ENCODE measurements at regions not wholly inside any gene's neighbourhood (a gene's known extent, or its start where the extent isn't known, plus 50 kb on each side); places are given as distances from the start of the nearest gene placed in this dataset.
"Not testable (repeated sequence)": the region's sequence is repeated elsewhere in the genome, so short reads cannot be mapped to it uniquely, and the experiment has no call there.

- Histone ChIP-seq H3K9me3 (replicated peaks) (no peaks in the 10 kb centered on the region), H3K4me1 (no peaks in the 10 kb centered on the region), H3K36me3 (no peaks in the 10 kb centered on the region)
Observed at GRCh38 chr1:88300752-88301263, 383.3 kb upstream of the PKN2 start.

GRCh38 chr1:88302843-88303486, 381.1 kb upstream of the PKN2 start:
- Histone ChIP-seq H3K27ac (no peak overlapping the region), H3K9me3 (replicated peaks) (no peaks in the 10 kb centered on the region), H3K27me3 (peaks cover 2% of the 10 kb centered on the region; the same call in 1 of the 2 replicates), H3K4me1 (no peaks in the 10 kb centered on the region), H3K4me3 (no peak overlapping the region), H3K36me3 (no peaks in the 10 kb centered on the region)
- DNase-seq = peak in 1 of 2 experiments; percentile 12

More at GRCh38 chr1:88300752-88301263, 383.3 kb upstream of the PKN2 start:
- Histone ChIP-seq H3K27ac (no peak overlapping the region), H3K27me3 (peaks cover 2% of the 10 kb centered on the region; the same call in 1 of the 2 replicates), H3K4me3 (no peak overlapping the region)
- DNase-seq = no peak

DNA sequence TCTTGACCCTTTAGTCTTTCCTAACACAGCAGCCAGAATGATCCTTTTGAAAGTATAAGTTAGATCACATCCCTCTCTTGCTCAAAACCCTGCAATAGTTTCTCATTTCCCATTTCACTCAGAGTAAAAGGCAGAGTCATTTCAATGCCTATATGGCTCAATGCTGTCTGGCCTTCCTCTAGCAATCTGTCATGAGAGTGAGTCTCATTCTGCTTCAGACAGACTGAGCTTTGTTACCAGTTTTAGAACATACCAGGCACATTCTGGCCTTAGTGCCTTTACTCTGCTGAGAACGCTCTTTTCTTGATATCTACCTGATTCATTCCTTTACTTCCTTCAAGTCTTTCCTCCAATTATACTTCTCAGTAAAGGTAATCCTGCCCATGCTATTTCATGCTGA, 372.8 kb upstream of the PKN2 start:
- Histone ChIP-seq H3K27ac (no peak overlapping the region), H3K9me3 (replicated peaks) (no peaks in the 10 kb centered on the region), H3K27me3 (no peaks in the 10 kb centered on the region), H3K36me3 (no peaks in the 10 kb centered on the region), H3K4me1 (no peaks in the 10 kb centered on the region), H3K4me3 (no peak overlapping the region)
- no peak for DNase-seq

GRCh38 chr1:88311907-88312306, 372.2 kb upstream of the PKN2 start:
- no peaks in the 10 kb centered on the region for H3K27me3 ChIP-seq
- H3K4me3 ChIP-seq = no peak overlapping the region
- no peaks in the 10 kb centered on the region for H3K9me3 ChIP-seq (replicated peaks)
- DNase-seq = no peak
- H3K36me3 ChIP-seq = no peaks in the 10 kb centered on the region
- no peak overlapping the region for H3K27ac ChIP-seq
- no peaks in the 10 kb centered on the region for H3K4me1 ChIP-seq

DNA sequence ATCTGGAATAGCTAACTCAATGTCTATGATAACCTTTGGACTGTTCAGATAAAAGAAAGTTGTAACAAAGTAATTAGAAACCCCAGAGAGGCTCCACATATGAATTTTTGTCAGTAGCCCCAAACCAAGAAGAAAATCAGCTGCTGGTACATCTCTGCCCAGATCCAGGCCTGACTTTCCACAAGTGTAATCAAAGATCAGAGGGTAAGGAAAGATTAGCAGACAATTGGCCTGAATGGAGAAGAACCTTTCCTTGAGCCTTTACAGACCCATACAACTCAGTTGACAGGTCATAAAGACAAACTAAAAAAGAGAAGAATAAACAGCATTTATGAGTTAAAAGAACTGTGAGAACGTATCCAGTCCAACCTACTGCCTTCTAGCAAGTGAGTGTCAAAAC, 366.7 kb upstream of the PKN2 start:
- Histone ChIP-seq H3K9me3 (replicated peaks) (no peaks in the 10 kb centered on the region), H3K27ac (no peak overlapping the region), H3K4me3 (no peak overlapping the region), H3K4me1 (no peaks in the 10 kb centered on the region), H3K27me3 (no peaks in the 10 kb centered on the region), H3K36me3 (no peaks in the 10 kb centered on the region)
- no peak for DNase-seq

DNA sequence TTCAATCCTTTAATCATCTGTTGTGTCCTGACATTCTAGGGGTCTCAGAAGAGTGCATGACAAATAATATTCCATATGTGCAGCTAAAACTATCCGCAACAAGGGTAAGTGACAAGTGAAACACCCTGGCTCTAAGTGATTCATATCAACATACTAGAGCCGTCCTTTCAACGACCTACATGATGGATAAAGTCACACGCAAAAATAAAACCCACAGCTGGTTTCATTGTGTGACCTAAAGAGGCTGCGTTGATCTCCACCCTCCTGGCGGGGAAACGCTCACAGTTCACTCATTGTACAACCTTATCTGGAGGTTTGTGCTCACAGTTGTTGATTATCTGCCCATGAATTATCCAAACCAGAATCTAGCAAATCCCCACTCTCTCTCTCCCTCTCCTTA, 365.3 kb upstream of the PKN2 start:
- peak in 1 of 2 experiments; percentile 4 for DNase-seq
- H3K27ac ChIP-seq = no peak overlapping the region

GRCh38 chr1:88320291-88320690, 363.8 kb upstream of the PKN2 start:
- Histone ChIP-seq H3K36me3 (no peaks in the 10 kb centered on the region), H3K27me3 (no peaks in the 10 kb centered on the region), H3K9me3 (replicated peaks) (no peaks in the 10 kb centered on the region), H3K4me3 (no peak overlapping the region), H3K27ac (no peak overlapping the region), H3K4me1 (no peaks in the 10 kb centered on the region)
- no peak for DNase-seq

More for the DNA sequence above, 365.3 kb upstream of the PKN2 start:
- no peaks in the 10 kb centered on the region for H3K9me3 ChIP-seq (replicated peaks)
- no peaks in the 10 kb centered on the region for H3K36me3 ChIP-seq
- no peaks in the 10 kb centered on the region for H3K4me1 ChIP-seq
- H3K4me3 ChIP-seq = no peak overlapping the region
- no peaks in the 10 kb centered on the region for H3K27me3 ChIP-seq

- Histone ChIP-seq H3K9me3 (replicated peaks) (no peaks in the 10 kb centered on the region), H3K4me1 (no peaks in the 10 kb centered on the region), H3K4me3 (no peak overlapping the region), H3K27ac (no peak overlapping the region), H3K36me3 (no peaks in the 10 kb centered on the region), H3K27me3 (no peaks in the 10 kb centered on the region)
- DNase-seq = no peak
Observed at GRCh38 chr1:88321706-88322105, 362.4 kb upstream of the PKN2 start.

GRCh38 chr1:88324899-88325298, 359.2 kb upstream of the PKN2 start:
- no peaks in the 10 kb centered on the region for H3K36me3 ChIP-seq
- H3K4me3 ChIP-seq = no peak overlapping the region
- H3K9me3 ChIP-seq (replicated peaks) = no peaks in the 10 kb centered on the region
- no peak overlapping the region for H3K27ac ChIP-seq
- H3K4me1 ChIP-seq = no peaks in the 10 kb centered on the region
- H3K27me3 ChIP-seq = no peaks in the 10 kb centered on the region
- no peak for DNase-seq

GRCh38 chr1:88327391-88328267, 356.4 kb upstream of the PKN2 start:
- no peaks in the 10 kb centered on the region for H3K9me3 ChIP-seq (replicated peaks)
- no peaks in the 10 kb centered on the region for H3K27me3 ChIP-seq
- peak; percentile 2 to 9 for DNase-seq
- H3K4me3 ChIP-seq = no peak overlapping the region
- H3K27ac ChIP-seq = no peak overlapping the region
- H3K36me3 ChIP-seq = no peaks in the 10 kb centered on the region
- no peaks in the 10 kb centered on the region for H3K4me1 ChIP-seq

DNA sequence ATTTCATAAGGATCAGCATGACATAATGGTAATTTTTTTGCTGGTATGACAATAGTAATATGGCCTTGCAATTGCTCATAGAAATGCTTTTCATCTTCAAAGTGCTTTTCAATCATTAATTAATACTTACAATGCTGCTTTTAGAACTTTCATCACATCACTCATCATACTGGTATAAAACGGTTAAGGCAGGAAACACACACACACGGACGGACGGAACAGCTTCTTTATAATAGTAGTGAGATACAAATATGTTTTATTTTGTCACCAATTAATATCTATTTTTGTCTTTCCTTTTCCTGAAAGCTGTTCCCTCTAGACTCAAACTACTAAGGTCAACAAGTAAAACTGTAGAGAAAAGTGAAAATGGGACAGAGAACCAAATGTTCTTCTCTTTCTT, 353.9 kb upstream of the PKN2 start:
- no peak overlapping the region for H3K4me3 ChIP-seq
- H3K27ac ChIP-seq = no peak overlapping the region
- H3K27me3 ChIP-seq = no peaks in the 10 kb centered on the region
- no peaks in the 10 kb centered on the region for H3K4me1 ChIP-seq
- no peak for DNase-seq
- no peaks in the 10 kb centered on the region for H3K36me3 ChIP-seq
- no peaks in the 10 kb centered on the region for H3K9me3 ChIP-seq (replicated peaks)

GRCh38 chr1:88333086-88333695, 350.9 kb upstream of the PKN2 start:
- no peaks in the 10 kb centered on the region for H3K9me3 ChIP-seq (replicated peaks)
- H3K4me1 ChIP-seq = no peaks in the 10 kb centered on the region
- no peak for DNase-seq
- H3K27me3 ChIP-seq = no peaks in the 10 kb centered on the region
- H3K27ac ChIP-seq = no peak overlapping the region
- no peak overlapping the region for H3K4me3 ChIP-seq
- no peaks in the 10 kb centered on the region for H3K36me3 ChIP-seq

GRCh38 chr1:88341447-88341846, 342.6 kb upstream of the PKN2 start:
- DNase-seq = no peak

DNA sequence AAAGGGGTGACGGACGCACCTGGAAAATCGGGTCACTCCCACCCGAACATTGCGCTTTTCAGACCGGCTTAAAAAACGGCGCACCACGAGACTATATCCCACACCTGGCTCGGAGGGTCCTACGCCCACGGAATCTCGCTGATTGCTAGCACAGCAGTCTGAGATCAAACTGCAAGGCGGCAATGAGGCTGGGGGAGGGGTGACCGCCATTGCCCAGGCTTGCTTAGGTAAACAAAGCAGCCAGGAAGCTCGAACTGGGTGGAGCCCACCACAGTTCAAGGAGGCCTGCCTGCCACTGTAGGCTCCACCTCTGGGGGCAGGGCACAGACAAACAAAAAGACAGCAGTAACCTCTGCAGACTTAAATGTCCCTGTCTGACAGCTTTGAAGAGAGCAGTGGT, 342.0 kb upstream of the PKN2 start:
- not testable (repeated sequence) for H3K4me1 ChIP-seq; H3K27ac ChIP-seq; DNase-seq; H3K9me3 ChIP-seq (replicated peaks); H3K27me3 ChIP-seq; H3K36me3 ChIP-seq; H3K4me3 ChIP-seq

More at GRCh38 chr1:88341447-88341846, 342.6 kb upstream of the PKN2 start:
- Histone ChIP-seq H3K4me3 (no peak overlapping the region), H3K27ac (no peak overlapping the region), H3K36me3 (no peaks in the 10 kb centered on the region), H3K9me3 (replicated peaks) (no peaks in the 10 kb centered on the region), H3K27me3 (no peaks in the 10 kb centered on the region), H3K4me1 (no peaks in the 10 kb centered on the region)

DNA sequence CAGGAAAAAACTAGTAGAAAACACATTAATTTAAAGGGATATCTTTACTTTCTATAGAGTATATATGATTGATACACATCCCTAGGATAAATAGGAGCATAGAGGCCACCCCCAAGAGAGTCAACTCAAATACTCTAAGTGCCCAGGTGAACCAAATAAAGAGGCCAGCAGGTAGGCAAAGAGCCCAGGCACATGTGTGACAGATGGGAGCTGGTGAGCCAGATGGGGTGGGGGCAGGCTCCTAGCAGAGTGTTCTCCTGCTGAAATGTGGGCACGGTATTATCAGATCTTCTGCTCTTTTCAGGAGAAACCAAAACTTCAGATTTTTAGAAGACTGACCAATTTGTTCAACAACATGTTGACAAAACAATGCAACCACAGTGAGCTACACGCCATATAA, 333.4 kb upstream of the PKN2 start:
- no peak overlapping the region for H3K4me3 ChIP-seq
- H3K36me3 ChIP-seq = no peaks in the 10 kb centered on the region
- H3K27me3 ChIP-seq = no peaks in the 10 kb centered on the region
- H3K9me3 ChIP-seq (replicated peaks) = no peaks in the 10 kb centered on the region
- H3K4me1 ChIP-seq = no peaks in the 10 kb centered on the region
- no peak for DNase-seq
- no peak overlapping the region for H3K27ac ChIP-seq

Measured in SJCRH30 (cell line).